Sciatic nerve (tissue), 2 donors: ENCODE measurements at regions not wholly inside any gene's neighbourhood (a gene's known extent, or its start where the extent isn't known, plus 50 kb on each side); places are given as distances from the start of the nearest gene placed in this dataset.

Experiments
- ATAC-seq: fragments of 200-7000 bp; cut with Tn5 transposase; one replicate; pipeline ENCODE4 v1.9.1; 2020; ENCODE audit warnings: mild to moderate bottlenecking, moderate library complexity
- DNase-seq: peaks from one replicate; pipeline ENCODE4 v3.0.0-alpha.2; 2020; ENCODE audit warnings: low spot score
- intact Hi-C: fragments of 100-400 bp; cut with DNase I; formaldehyde crosslinking; loops from one replicate; pipeline ENCODE4 v1.14.2; 2022
- donor health status: DM: no; HTN: no; CAD: no.
- donor health status: DM: no; HTN: no; CAD: no.

DNA sequence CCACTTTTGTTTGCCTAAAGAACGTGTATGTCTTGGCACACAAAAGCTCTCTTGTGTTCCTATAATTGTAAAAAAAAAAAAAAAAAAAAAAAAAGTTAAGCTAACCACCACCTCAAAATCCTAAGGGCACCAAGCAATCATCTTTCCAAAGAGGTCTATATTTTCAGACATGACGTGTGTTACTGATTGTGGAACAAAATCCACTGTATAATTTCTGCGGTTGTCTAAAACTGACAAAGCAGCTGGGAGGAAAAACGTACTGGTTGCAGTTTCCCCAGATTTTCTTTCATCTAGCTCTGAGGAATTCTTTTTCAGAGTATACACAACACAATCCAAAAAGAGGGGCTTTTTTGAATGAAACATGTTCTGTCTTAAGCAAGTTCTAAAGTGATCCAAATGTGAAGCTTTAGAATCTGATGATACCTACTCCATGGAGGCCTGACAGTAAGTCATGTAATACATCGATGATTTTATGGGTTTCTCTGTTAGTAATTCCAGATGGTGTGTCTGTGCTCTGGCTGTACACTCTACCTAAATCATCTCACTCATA lies 375.6 kb upstream of the NUDT12 start:
- DNase-seq (no peak), ATAC-seq (no peak)
- intact Hi-C loops: no loop called here

DNA sequence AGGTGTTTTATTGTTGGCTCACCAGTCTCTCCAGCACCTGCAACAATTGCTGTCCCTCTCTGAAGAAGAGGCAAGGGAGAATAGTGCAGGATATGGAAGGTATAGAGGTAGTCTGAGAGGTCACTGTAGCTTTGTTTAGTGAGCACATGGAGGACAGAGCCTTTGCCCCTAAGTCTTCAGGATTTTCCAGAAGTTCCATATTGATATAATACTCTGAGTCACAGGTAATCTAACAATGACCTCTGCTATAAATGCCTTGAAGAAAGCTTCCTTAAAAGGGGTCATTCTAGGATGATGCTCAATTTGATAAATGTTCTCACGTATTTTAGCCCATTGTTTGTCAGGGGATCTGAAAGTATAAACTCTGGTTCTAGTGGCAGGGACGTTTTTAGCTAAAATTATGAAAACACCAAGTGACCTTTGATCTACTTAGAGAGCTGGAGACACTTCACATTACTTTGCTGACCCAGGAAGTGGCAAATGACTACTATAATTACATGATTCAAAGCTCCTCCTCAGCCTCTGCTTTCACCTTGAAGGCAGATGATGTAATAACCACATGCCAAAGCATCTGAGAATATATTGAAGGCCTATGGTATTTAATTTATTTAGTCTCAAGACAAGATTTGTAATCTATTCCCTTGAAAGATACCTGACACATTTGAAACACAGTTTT lies 366.9 kb upstream of the NUDT12 start:
- intact Hi-C loops: no loop called here
- no peak for ATAC-seq
- DNase-seq: no peak

DNA sequence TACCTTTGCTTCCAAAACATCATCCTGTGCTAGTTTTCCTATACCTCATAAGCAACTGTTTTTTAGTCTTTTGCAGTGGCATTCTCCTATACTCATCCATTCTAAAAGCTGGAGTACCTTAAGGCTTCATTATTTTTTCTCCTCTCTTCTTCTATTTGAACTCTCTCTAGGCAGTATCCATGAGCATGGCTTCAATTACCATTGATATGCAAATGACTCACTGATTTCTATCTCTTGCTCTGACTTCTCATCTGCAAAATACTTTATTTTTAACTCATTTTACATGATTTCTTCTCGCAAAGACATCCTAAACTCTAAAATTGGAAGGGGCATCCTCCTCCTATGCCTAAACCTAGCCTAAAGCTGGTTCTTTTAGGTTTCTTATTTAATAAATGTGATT lies 365.1 kb upstream of the NUDT12 start:
- intact Hi-C loops: no loop called here
- ATAC-seq: no peak
- DNase-seq: no peak

DNA sequence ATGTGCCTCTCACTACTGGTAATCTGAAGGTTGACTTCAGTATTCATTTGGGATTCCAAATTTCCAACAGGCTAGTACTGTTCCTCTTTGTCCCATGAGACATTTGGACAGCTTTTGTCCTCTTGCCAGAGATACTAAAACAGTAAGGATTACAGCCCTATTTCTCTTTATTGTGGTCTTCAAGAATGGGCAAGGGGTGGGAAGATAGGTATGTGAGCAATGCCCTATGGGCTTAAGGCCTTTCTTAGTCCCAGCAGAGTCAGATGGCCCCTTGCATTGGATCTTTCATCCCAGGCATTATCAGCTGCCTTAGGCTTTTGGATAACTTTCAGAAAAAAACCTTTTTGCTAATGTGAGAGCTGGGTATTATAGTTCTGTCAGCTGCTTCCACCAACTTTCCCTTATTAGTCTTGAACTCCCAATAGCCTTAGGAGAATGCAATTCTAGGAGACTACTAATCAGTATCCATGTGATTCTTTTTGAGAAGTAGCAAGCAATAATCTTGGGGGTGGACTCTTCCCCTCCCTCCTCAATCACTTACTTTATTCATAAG lies 361.1 kb upstream of the NUDT12 start:
- intact Hi-C loops: no loop called here
- DNase-seq: no peak
- ATAC-seq: no peak

GRCh38 chr5:103919506-103919905 lies 356.9 kb upstream of the NUDT12 start:
- ATAC-seq (no peak), DNase-seq (no peak)
- intact Hi-C loops: no loop called here

GRCh38 chr5:103918668-103919367 lies 356.2 kb upstream of the NUDT12 start:
- no peak for DNase-seq
- intact Hi-C loops: no loop called here
- no peak for ATAC-seq

DNA sequence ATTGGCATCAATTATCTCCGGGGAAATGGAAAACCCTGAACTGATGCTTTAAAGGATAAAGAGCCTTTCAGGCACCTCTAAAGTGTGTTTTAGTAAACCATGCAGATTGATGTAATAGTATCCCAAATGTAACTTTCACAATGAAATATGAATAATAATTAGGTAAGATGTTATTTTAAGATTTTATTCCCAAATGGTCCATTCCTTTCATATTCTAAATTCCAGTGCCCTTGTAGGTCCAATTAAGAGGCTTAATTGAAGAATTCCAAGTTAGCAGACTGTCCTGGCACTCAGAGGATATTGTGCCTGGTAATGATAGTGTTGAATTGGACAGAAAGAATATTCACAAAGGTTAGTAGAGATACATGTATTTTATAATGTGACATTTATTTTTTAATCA lies 352.5 kb upstream of the NUDT12 start:
- ATAC-seq: no peak
- intact Hi-C loops: no loop called here
- no peak for DNase-seq

GRCh38 chr5:103910786-103911185 lies 348.2 kb upstream of the NUDT12 start:
- ATAC-seq (no peak), DNase-seq (no peak)
- intact Hi-C loops: no loop called here

- no peak for ATAC-seq
- no peak for DNase-seq
- intact Hi-C loops: no loop called here
Observed at GRCh38 chr5:103910011-103910410, 347.4 kb upstream of the NUDT12 start.

GRCh38 chr5:103909391-103909790 lies 346.8 kb upstream of the NUDT12 start:
- no peak for ATAC-seq
- intact Hi-C loops: no loop called here
- no peak for DNase-seq

DNA sequence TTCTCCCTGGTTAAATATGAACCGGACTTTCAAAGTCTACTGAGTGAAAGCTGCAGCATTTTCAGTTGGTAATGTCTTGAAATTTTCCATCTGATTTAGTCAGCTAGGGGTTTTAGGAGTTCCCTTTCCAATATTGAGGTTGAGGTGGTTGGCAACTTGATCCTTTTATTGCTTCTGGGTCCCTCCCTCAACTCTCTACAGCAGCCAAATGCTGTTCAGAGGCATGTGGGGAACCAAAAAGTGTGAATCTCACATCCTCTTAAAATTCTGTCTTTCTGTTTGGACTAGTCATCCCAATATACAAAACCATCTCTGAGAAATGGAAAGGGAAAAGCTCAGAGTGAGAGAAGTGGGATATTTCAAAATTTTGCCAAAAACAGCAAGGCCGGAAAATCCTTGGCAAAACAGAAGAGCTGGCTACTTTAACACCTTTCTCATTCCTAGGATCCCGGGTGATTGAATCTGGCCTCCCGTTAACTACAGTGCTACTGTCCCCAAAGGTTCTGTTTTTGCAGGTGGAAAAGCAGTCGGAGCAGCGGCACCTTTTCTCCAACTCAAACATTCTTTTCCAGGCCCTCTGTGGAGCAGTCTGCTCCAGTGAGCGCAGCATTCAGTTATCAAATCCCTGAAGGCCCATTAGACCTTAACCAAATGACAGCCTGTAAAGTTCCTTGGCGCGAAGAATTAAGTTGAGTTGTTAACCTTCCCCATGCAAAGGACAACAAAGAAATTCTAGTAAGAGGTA lies 345.9 kb upstream of the NUDT12 start:
- ATAC-seq: no peak
- intact Hi-C loops: no loop called here
- DNase-seq: no peak

DNA sequence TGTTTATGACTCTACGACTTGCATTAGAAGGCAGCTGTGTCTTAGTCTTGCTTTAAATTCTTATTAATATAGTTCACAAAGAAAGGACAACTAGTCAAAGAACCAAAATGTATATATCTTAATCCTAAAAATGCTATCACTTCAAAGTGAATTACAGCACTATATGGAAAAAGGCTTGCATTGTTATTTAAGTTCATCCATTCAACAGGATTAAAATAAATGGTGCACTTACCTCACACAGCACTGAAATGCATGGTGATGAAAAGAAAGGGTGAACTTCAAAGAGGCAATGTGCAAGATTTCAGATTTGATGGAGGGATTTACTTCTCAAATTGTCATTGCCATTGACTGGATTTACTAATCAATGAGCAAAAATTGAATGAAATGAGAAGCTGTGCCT lies 344.4 kb upstream of the NUDT12 start:
- ATAC-seq (no peak), DNase-seq (no peak)
- intact Hi-C loops: no loop called here

GRCh38 chr5:103904651-103905050 lies 342.1 kb upstream of the NUDT12 start:
- ATAC-seq (no peak), DNase-seq (no peak)
- intact Hi-C loops: no loop called here

DNA sequence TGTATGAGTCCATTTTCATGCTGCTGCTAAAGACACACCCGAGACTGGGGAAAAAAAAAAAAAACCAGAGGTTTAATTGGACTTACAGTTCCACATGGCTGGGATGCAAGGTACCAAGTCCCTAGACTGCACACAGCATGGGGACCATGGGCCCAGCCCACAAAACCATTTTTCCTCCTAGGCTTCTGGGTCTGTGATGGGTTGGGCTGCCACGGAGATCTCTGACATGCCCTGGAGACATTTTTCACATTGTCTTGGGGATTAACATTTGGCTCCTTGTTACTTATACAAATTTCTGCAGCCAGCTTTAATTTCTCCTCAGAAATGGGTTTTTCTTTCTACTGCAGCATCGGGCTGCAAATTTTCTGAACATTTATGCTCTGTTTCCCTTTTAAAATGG lies 340.3 kb upstream of the NUDT12 start:
- DNase-seq (no peak), ATAC-seq (no peak)
- intact Hi-C loops: no loop called here

GRCh38 chr5:103901885-103902284 lies 339.3 kb upstream of the NUDT12 start:
- intact Hi-C loops: no loop called here
- DNase-seq (no peak), ATAC-seq (no peak)

- DNase-seq (no peak), ATAC-seq (no peak)
- intact Hi-C loops: no loop called here
Observed at GRCh38 chr5:103896593-103896992, 334.0 kb upstream of the NUDT12 start.

DNA sequence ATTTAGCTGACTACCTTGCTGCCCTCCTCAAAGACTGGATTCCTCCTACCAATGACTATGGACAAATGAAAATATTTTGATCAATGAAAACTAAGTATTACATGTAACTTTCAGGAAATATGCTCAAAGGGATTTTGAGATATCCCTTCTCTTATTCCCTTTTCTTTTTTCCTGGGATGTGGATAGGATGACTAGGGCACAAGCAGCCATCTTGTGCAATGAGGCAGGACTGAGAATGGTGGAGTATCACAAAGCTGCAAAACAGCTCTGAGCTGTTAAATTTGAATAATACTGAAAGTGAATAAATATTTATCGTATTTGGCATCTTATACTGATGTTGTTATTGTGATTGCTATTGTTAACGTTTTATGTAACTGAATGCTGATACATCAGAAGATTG lies 333.1 kb upstream of the NUDT12 start:
- no peak for ATAC-seq
- DNase-seq: no peak
- intact Hi-C loops: no loop called here

GRCh38 chr5:103894882-103895281 lies 332.3 kb upstream of the NUDT12 start:
- no peak for DNase-seq
- ATAC-seq: no peak
- intact Hi-C loops: no loop called here

DNA sequence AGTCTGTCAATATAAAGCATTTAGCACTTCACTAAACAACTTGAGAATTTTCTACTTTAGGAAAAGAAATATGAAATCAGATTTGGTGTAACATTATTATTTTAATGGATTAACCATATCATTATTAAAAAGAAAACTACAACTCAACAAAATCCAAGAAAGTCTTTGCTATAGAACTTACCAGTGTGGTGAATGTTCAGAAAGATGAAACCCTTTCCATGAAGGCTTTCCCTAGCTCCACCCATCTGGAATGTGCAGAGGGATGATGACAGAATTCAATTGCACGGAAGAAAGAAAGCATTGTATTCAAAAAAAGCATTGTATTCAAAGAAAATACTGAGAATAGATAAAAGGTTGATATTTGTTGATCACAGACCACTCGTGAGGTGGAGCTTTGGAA lies 328.6 kb upstream of the NUDT12 start:
- intact Hi-C loops: no loop called here
- DNase-seq: no peak
- ATAC-seq: no peak

DNA sequence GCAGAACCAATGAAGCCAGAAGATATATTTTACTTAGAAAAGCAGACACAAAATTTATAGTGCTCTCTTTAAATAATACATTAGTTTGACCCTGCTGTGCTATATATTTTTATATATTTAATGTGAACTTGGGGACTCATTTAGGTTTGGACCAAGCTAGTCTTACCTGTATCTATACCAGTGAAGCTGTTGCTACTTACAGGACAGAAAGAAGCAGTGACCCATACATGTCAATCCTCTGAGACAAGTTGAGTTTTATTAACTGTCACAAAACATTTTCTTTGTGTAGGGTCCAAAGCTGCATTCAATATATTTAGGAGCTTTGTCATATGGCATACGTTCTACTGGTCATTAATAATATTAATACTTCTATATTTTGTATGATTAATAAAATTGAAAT lies 327.7 kb upstream of the NUDT12 start:
- ATAC-seq (no peak), DNase-seq (no peak)
- intact Hi-C loops: no loop called here
